Kidney (tissue), 13 donors: ENCODE measurements at regions not wholly inside any gene's neighbourhood (a gene's known extent, or its start where the extent isn't known, plus 50 kb on each side); places are given as distances from the start of the nearest gene placed in this dataset.

Experiments
- DNase-seq, 5 donors: peaks; one replicate each; pipeline ENCODE4 v3.0.0-alpha.2; 2013 to 2020
- FAIRE-seq: peaks from 2 replicates; lab custom pipeline; 2012; peaks lifted over from hg19 to GRCh38; lab: Jason Lieb, UNC
- H3K27ac ChIP-seq, 2 donors: one replicate each; pipeline ENCODE4 v1.7.0; 2013; ENCODE audit warnings: low read depth in 2 of 2, low read length in 2 of 2, inconsistent platforms in 1 of 2
- H3K27me3 ChIP-seq: one replicate; pipeline ENCODE4 v1.7.1; 2013; ENCODE audit warnings: low read length, inconsistent platforms; ENCODE audit not compliant: control insufficient read depth, insufficient read depth
- H3K36me3 ChIP-seq, 3 donors: one replicate each; pipeline versions ENCODE4 v1.7.0 to v1.7.1; 2013; ENCODE audit warnings: low read length in 3 of 3, control low read depth in 1 of 3, inconsistent platforms in 1 of 3; ENCODE audit not compliant: insufficient read depth in 3 of 3, control insufficient read depth in 2 of 3
- H3K4me1 ChIP-seq, 3 donors: one replicate each; pipeline versions ENCODE4 v1.7.0 to v1.7.1; 2013; ENCODE audit warnings: low read length in 3 of 3, inconsistent platforms in 1 of 3, low read depth in 1 of 3; ENCODE audit not compliant: control insufficient read depth in 2 of 3, insufficient read depth in 2 of 3
- H3K4me3 ChIP-seq, 3 donors: one replicate each; pipeline versions ENCODE4 v1.7.0 to v1.8.1; 2013; ENCODE audit warnings: low read length in 3 of 3, control low read depth in 1 of 3, inconsistent platforms in 1 of 3
- H3K9ac ChIP-seq, 3 donors: one replicate each; pipeline versions ENCODE4 v1.7.0 to v1.7.1; 2013; ENCODE audit warnings: low read length in 3 of 3, control low read depth in 1 of 3, inconsistent platforms in 1 of 3
- H3K9me3 ChIP-seq, 3 donors: one replicate each; pipeline versions ENCODE4 v1.7.0 to v1.7.1; 2013; ENCODE audit warnings: low read length in 3 of 3, control low read depth in 1 of 3, inconsistent platforms in 1 of 3; ENCODE audit not compliant: control insufficient read depth in 2 of 3, insufficient read depth in 1 of 3
- intact Hi-C: fragments of 100-400 bp; cut with DNase I; formaldehyde crosslinking; loops from one replicate; pipeline ENCODE4 v1.11.1; 2022
- TF ChIP-seq, protein P1 (sequence below): IDR thresholded peaks from 3 replicates; pipeline ENCODE4 v1.5.1; 2012; ENCODE audit warnings: mild to moderate bottlenecking, moderate library complexity, borderline replicate concordance; ENCODE audit not compliant: insufficient read depth; ENCODE audit errors: extremely low read depth
- donor health status: control.
- donor health status: control.
- donor health status: control.
- donor health status: control.
- donor health status: control.
- donor health status: DM: yes; HTN: yes; CAD: no.
- donor health status: Normal renal cell carcinoma (clear cell type).

- H3K4me3 ChIP-seq, result no peak overlapping the region
- no peaks in the 10 kb centered on the region for H3K9me3 ChIP-seq
- no peak overlapping the region for H3K9ac ChIP-seq
- TF ChIP-seq, protein P1, sequence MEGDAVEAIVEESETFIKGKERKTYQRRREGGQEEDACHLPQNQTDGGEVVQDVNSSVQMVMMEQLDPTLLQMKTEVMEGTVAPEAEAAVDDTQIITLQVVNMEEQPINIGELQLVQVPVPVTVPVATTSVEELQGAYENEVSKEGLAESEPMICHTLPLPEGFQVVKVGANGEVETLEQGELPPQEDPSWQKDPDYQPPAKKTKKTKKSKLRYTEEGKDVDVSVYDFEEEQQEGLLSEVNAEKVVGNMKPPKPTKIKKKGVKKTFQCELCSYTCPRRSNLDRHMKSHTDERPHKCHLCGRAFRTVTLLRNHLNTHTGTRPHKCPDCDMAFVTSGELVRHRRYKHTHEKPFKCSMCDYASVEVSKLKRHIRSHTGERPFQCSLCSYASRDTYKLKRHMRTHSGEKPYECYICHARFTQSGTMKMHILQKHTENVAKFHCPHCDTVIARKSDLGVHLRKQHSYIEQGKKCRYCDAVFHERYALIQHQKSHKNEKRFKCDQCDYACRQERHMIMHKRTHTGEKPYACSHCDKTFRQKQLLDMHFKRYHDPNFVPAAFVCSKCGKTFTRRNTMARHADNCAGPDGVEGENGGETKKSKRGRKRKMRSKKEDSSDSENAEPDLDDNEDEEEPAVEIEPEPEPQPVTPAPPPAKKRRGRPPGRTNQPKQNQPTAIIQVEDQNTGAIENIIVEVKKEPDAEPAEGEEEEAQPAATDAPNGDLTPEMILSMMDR, result no peak
- intact Hi-C loops, result no loop called here
- FAIRE-seq (no peak), DNase-seq (peak in 3 of 5 donors; percentile 43 to 84 (median 70))
- no peaks in the 10 kb centered on the region for H3K4me1 ChIP-seq
- H3K36me3 ChIP-seq, result no peaks in the 10 kb centered on the region
- no peak overlapping the region for H3K27ac ChIP-seq
- H3K27me3 ChIP-seq, result no peaks in the 10 kb centered on the region
Observed at GRCh38 chr3:105967117-105967516, 98.3 kb upstream of the CBLB start.

- H3K4me3 ChIP-seq, result no peak overlapping the region
- TF ChIP-seq, protein P1, result no peak
- H3K9ac ChIP-seq, result no peak overlapping the region
- no peak overlapping the region for H3K27ac ChIP-seq
- no peak for DNase-seq
- intact Hi-C loops, result no loop called here
- H3K27me3 ChIP-seq, result no peaks in the 10 kb centered on the region
- H3K4me1 ChIP-seq, result no peaks in the 10 kb centered on the region
- no peaks in the 10 kb centered on the region for H3K36me3 ChIP-seq
- no peak for FAIRE-seq
- no peaks in the 10 kb centered on the region for H3K9me3 ChIP-seq
Observed at GRCh38 chr3:105970283-105970682, 101.5 kb upstream of the CBLB start.

DNA sequence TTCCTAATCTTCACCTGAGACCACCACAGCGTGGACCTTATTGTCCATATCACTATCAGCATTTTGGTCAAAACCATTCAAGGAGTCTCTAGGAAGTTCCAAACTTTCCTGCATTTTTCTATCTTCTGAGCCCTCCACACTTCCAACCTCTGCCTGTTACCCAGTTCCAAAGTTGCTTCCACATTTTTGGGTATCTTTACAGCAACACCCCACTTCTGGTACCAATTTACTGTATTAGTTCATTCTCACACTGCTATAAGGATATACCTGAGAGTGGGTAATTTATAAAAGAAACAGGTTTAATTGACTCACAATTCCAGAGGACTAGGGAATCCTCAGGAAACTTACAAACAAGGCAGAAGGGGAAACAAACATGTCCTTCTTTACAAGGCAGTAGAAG is 103.3 kb upstream of the CBLB start:
- Histone ChIP-seq H3K9ac (no peak overlapping the region), H3K27ac (no peak overlapping the region), H3K4me3 (no peak overlapping the region), H3K9me3 (no peaks in the 10 kb centered on the region), H3K4me1 (no peaks in the 10 kb centered on the region), H3K36me3 (no peaks in the 10 kb centered on the region), H3K27me3 (no peaks in the 10 kb centered on the region)
- FAIRE-seq, result no peak
- TF ChIP-seq, protein P1, result no peak
- intact Hi-C loops, result no loop called here
- DNase-seq, result no peak

- H3K9me3 ChIP-seq, result no peaks in the 10 kb centered on the region
- H3K27ac ChIP-seq, result no peak overlapping the region
- intact Hi-C loops, result no loop called here
- no peaks in the 10 kb centered on the region for H3K4me1 ChIP-seq
- no peak overlapping the region for H3K9ac ChIP-seq
- H3K4me3 ChIP-seq, result no peak overlapping the region
- DNase-seq, result no peak
- TF ChIP-seq, protein P1, result no peak
- no peaks in the 10 kb centered on the region for H3K27me3 ChIP-seq
- FAIRE-seq, result no peak
- H3K36me3 ChIP-seq, result no peaks in the 10 kb centered on the region
Observed at GRCh38 chr3:105974381-105974780, 105.6 kb upstream of the CBLB start.
